KOPT-K1 (cell line): ENCODE measurements at regions not wholly inside any gene's neighbourhood (a gene's known extent, or its start where the extent isn't known, plus 50 kb on each side); places are given as distances from the start of the nearest gene placed in this dataset.
"Not testable (repeated sequence)": the region's sequence is repeated elsewhere in the genome, so short reads cannot be mapped to it uniquely, and the experiment has no call there.

Experiments used
- H3K27ac ChIP-seq: fragments of 200-600 bp; sonication (generic); 2 replicates; pipeline ENCODE4 v1.5.1; 2016; ENCODE audit warnings: antibody characterized with exemption, mild to moderate bottlenecking, low read depth, low read length; ENCODE audit not compliant: poor library complexity, severe bottlenecking
- H3K36me3 ChIP-seq: fragments of 200-600 bp; sonication (generic); 2 replicates; pipeline ENCODE4 v1.5.1; 2017; ENCODE audit warnings: antibody characterized with exemption, mild to moderate bottlenecking, low read length, moderate library complexity; ENCODE audit not compliant: insufficient read depth
- H3K9me3 ChIP-seq: fragments of 200-600 bp; sonication (generic); 2 replicates; pipeline ENCODE4 v1.5.1; 2017; ENCODE audit warnings: antibody characterized with exemption, low read length, mild to moderate bottlenecking; ENCODE audit not compliant: insufficient read depth, poor library complexity, severe bottlenecking

GRCh38 chr10:38209332-38209731 lies 115.2 kb downstream of the ZNF37A start:
- Histone ChIP-seq H3K27ac (no peak overlapping the region), H3K9me3 (no peaks in the 10 kb centered on the region), H3K36me3 (no peaks in the 10 kb centered on the region)

GRCh38 chr10:38209748-38210147 lies 115.6 kb downstream of the ZNF37A start:
- H3K27ac ChIP-seq, H3K9me3 ChIP-seq: not testable (repeated sequence)

GRCh38 chr10:38212460-38212859 lies 118.3 kb downstream of the ZNF37A start:
- Histone ChIP-seq H3K36me3 (no peaks in the 10 kb centered on the region), H3K27ac (no peak overlapping the region), H3K9me3 (no peaks in the 10 kb centered on the region)

More at GRCh38 chr10:38209748-38210147, 115.6 kb downstream of the ZNF37A start:
- not testable (repeated sequence) for H3K36me3 ChIP-seq

GRCh38 chr10:38226385-38226784 lies 132.2 kb downstream of the ZNF37A start:
- Histone ChIP-seq H3K9me3 (peaks cover 7% of the 10 kb centered on the region), H3K36me3 (no peaks in the 10 kb centered on the region), H3K27ac (no peak overlapping the region)

GRCh38 chr10:38228394-38228793 lies 134.3 kb downstream of the ZNF37A start:
- H3K36me3 ChIP-seq: no peaks in the 10 kb centered on the region
- peaks cover 7% of the 10 kb centered on the region for H3K9me3 ChIP-seq
- H3K27ac ChIP-seq: no peak overlapping the region

GRCh38 chr10:38238479-38238878 lies 144.3 kb downstream of the ZNF37A start:
- H3K27ac ChIP-seq, H3K9me3 ChIP-seq, H3K36me3 ChIP-seq: not testable (repeated sequence)

GRCh38 chr10:38242061-38242649 lies 148.0 kb downstream of the ZNF37A start:
- H3K9me3 ChIP-seq, H3K27ac ChIP-seq, H3K36me3 ChIP-seq: not testable (repeated sequence)

- not testable (repeated sequence) for H3K9me3 ChIP-seq, H3K36me3 ChIP-seq, H3K27ac ChIP-seq
Measured at GRCh38 chr10:38248113-38248512, 154.0 kb downstream of the ZNF37A start.

- H3K9me3 ChIP-seq, H3K36me3 ChIP-seq, H3K27ac ChIP-seq: not testable (repeated sequence)
Measured at GRCh38 chr10:38252551-38252950, 158.4 kb downstream of the ZNF37A start.

- not testable (repeated sequence) for H3K27ac ChIP-seq, H3K9me3 ChIP-seq, H3K36me3 ChIP-seq
Measured at GRCh38 chr10:38267555-38267954, 173.4 kb downstream of the ZNF37A start.

GRCh38 chr10:38271031-38271430 lies 176.9 kb downstream of the ZNF37A start:
- not testable (repeated sequence) for H3K27ac ChIP-seq, H3K36me3 ChIP-seq

GRCh38 chr10:38274879-38275278 lies 180.7 kb downstream of the ZNF37A start:
- H3K27ac ChIP-seq, H3K9me3 ChIP-seq: not testable (repeated sequence)

More at GRCh38 chr10:38271031-38271430, 176.9 kb downstream of the ZNF37A start:
- not testable (repeated sequence) for H3K9me3 ChIP-seq

GRCh38 chr10:38292560-38292959 lies 198.4 kb downstream of the ZNF37A start:
- H3K9me3 ChIP-seq, H3K36me3 ChIP-seq, H3K27ac ChIP-seq: not testable (repeated sequence)

More at GRCh38 chr10:38274879-38275278, 180.7 kb downstream of the ZNF37A start:
- H3K36me3 ChIP-seq: not testable (repeated sequence)

GRCh38 chr10:38310111-38310510 lies 216.0 kb downstream of the ZNF37A start:
- not testable (repeated sequence) for H3K27ac ChIP-seq, H3K36me3 ChIP-seq, H3K9me3 ChIP-seq

GRCh38 chr10:38315090-38315805 lies 221.1 kb downstream of the ZNF37A start:
- not testable (repeated sequence) for H3K27ac ChIP-seq, H3K9me3 ChIP-seq, H3K36me3 ChIP-seq

GRCh38 chr10:38321393-38321792 lies 227.3 kb downstream of the ZNF37A start:
- H3K9me3 ChIP-seq, H3K27ac ChIP-seq, H3K36me3 ChIP-seq: not testable (repeated sequence)
